Vagina (tissue), 2 donors: ENCODE measurements at regions not wholly inside any gene's neighbourhood (a gene's known extent, or its start where the extent isn't known, plus 50 kb on each side); places are given as distances from the start of the nearest gene placed in this dataset.

Experiments
- POLR2A ChIP-seq, 2 donors: fragments of 450-650 bp; IDR thresholded peaks; one replicate each; pipeline ENCODE4 v1.6.1; 2017; ENCODE audit warnings: antibody characterized with exemption in 2 of 2, mild to moderate bottlenecking in 2 of 2, moderate library complexity in 2 of 2
- POLR2AphosphoS5 ChIP-seq, 2 donors: sonication (generic); formaldehyde crosslinking; IDR thresholded peaks; one replicate each; pipeline ENCODE4 v1.9.0; 2017; ENCODE audit warnings: antibody characterized with exemption in 2 of 2, mild to moderate bottlenecking in 2 of 2, low read depth in 1 of 2; ENCODE audit not compliant: insufficient read depth in 1 of 2
- TF ChIP-seq, protein P1 (sequence below), 3 experiments: fragments of 450-650 bp in 2 of 3; fragments of 200-600 bp in 1 of 3; sonication (generic) in 1 of 3; IDR thresholded peaks; one replicate each; pipeline ENCODE4 v1.5.1; 2017 to 2019; ENCODE audit warnings: antibody characterized with exemption in 3 of 3, mild to moderate bottlenecking in 2 of 3, moderate library complexity in 2 of 3

DNA sequence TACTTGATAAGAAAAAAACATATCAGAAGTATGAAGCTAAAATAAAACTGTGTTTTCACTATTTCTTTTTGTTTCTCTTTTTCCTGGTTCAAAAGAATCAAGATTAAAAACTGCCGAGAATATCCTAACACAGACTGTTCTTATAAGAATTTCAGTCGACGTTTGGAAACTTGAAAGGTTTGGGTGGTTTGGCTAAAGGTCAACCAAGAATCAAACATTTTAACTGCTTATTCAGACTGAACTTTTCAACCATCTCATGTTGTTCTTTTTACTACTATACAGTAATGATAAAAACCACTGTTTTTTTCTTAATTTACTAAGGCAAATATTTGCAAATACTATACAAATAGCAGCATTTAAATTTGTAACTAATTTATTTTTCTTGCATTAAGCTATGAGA lies 308.5 kb upstream of the TFPI start:
- TF ChIP-seq POLR2A (IDR thresholded peaks at IDR 0.05) (no peak), POLR2AphosphoS5 (IDR thresholded peaks at IDR 0.05; ENCODE audit: insufficient read depth in 1 of 2, low read depth in 1 of 2) (no peak)
- TF ChIP-seq, protein P1, sequence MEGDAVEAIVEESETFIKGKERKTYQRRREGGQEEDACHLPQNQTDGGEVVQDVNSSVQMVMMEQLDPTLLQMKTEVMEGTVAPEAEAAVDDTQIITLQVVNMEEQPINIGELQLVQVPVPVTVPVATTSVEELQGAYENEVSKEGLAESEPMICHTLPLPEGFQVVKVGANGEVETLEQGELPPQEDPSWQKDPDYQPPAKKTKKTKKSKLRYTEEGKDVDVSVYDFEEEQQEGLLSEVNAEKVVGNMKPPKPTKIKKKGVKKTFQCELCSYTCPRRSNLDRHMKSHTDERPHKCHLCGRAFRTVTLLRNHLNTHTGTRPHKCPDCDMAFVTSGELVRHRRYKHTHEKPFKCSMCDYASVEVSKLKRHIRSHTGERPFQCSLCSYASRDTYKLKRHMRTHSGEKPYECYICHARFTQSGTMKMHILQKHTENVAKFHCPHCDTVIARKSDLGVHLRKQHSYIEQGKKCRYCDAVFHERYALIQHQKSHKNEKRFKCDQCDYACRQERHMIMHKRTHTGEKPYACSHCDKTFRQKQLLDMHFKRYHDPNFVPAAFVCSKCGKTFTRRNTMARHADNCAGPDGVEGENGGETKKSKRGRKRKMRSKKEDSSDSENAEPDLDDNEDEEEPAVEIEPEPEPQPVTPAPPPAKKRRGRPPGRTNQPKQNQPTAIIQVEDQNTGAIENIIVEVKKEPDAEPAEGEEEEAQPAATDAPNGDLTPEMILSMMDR (IDR thresholded peaks at IDR 0.05): no peak
